ENCODE measurements at regions not wholly inside any gene's neighbourhood (a gene's known extent, or its start where the extent isn't known, plus 50 kb on each side); places are given as distances from the start of the nearest gene placed in this dataset.
A peak's percentile ranks its signal among the peaks of the same experiment; 100 is the strongest.
"Not testable (repeated sequence)": the region's sequence is repeated elsewhere in the genome, so short reads cannot be mapped to it uniquely, and the experiment has no call there.

DNA sequence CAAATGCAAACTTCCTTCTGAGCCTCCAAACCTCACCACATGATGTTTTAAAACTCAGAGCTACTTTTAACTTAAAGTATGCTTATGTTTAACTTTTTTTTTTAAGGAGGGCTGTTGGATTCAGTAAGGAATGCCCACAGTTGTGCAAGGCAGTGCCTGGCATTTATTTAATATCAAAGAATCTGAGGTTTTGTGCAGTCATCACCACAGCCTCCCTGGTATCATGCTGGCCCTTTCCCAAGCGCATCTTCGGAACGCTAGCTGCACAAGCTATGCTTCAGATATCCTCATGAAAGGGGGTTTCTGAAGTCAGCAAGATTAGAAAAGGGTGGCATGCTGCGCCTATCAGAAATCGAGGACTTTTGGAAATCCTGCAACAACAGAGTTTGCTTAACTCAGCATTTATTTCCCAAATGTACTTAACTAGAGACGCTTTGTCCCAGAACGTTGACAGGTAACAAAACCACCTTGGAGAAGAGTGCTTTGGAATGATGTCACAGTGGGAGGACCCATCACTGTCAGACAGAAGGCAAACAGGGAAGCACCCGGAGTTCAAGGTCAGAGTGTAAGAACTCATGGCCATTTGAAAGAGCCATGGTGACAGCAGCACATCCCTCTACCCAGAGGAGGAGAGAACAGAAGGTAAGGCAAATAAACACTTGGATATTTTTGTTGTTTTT lies 120.2 kb upstream of the IGF1R start:
- no peak for DNase-seq

DNA sequence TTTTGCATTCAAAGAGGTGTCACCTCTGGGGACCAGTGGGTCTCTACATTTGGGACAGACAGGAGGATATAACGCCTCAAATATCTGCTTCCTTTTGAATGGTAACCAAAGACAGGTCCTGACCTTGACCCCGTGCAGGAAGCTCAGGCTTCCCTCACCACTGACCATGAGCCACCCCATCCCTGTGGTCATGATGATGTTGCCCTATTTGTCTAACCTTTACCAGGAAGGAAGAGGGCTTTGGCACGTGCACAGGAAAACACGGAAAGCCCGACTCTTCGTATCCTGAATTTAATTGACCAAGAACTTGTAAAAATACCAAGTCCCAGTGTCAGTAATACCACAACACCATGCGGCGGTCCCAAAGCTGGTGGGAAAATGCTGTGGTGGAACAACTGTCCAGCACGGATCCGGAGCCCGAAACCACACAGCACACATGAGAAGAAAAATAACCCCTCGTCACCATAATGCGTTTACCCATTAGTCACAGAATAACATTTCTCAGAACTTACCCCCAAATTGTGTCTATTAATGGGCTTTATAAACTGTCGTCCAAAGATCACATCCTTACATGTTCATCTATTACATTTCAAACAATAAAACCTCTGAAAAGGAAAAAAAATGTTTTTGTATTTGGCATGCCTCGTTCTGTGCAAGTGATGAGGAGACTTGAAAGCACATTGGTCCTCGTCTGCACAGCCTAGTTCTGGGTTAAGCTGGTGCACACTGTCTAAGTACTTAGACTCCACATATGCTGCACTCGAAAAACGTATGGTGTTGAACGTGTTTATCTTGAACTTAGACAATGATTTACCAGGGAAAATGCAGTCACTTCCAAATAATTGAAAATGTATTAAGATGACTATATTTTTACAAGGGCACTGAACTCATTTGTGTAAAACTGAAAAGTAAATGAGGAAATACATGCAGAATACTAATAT lies 118.9 kb upstream of the IGF1R start:
- DNase-seq = no peak

DNA sequence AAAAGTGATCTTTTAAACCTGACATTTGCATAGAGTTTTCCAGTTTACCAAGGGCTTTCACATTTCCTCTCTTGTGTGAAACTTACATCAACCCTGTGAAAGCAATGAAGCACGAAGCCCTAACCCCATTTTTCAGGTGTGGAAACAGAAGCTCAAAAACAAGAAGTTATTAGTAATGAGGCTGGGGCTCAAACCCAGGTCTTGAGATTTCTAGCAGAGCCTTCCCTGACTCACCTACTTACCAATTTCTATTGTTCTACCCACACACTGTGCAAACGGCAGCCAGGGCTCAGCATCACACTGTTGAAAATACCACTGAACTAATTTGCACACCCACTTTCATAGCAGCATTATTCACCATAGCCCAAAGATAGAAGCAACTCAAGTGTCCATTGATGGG lies 117.8 kb upstream of the IGF1R start:
- no peak for DNase-seq

DNA sequence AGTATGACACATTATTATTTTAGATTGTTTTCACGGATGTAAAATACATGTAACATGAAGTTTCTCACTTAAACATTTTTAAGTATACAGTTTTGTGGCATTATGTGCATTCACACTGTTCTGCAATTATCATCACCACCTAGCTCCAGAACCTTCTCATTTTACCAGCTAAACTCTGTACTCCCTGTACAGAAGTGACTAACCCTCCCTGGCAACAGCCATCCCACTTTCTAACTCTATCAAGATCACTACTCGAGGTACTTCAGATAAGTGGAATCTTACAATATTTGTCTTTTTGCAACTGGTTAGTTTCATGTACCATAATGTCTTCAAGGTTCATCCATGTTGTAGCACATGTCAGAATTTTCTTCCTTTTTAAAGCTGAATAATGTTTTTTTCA lies 116.3 kb upstream of the IGF1R start:
- DNase-seq = no peak

DNA sequence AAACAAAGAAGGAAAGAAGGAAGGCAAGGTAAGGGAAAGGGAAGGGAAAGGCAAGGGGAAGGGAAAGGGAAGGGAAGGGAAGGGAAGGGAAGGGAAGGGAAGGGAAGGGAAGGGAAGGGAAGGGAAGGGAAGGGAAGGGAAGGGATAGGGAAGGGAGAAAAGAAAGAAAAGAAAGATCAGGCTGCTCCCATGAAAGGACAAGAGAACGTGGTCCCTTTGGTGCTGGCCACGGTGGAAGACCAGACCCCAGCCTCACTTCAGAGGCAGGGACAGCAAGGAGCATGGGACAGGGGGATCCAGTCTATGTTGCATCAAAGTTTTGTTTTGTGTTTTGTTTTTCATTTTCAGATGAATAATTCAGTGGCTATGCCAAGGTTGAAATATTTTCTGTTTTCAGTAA lies 111.4 kb upstream of the IGF1R start:
- no peak for DNase-seq

DNA sequence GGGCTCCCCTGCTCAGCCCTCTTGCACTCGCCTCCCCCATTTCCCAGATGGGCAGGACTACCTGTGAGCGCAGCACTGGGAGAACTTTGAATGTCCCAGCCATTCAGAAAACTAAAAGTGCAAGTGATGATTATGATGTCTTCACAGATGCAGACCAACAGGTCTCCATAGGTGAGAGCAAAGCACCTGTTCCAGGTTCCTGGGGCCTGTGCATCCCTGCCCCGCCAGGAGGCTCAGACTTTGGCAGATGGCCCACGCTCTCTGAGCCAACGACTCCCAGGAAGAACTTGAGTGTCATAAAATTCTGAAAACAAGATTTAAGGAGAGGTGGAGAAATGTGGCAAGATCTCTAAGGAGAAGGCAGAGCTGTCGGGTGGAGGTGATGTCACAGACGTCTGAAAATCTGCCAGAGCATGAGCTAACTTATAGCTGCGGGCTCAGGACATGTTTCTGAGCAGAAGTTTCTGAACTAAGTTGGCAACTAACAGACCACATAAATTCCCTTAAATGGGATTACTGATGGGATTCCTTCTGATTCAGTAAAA lies 110.8 kb upstream of the IGF1R start:
- no peak for DNase-seq

DNA sequence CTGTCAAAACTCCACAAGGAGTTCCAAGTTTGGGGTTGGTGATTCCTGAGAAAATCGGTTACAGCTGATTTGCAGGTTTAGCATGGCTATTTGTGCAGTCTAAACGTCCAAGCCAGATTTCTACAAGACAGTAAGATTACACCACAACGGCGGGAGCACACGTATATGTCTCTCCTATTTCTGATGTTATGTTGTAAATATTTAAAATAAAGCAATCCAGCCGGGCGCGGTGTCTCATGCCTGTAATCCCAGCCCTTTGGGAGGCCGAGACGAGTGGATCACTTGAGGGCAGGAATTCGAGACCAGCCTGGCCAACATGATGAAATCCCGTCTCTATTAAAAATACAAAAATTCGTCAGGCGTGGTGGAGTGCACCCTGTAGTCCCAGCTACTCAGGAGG lies 106.8 kb upstream of the IGF1R start:
- no peak for DNase-seq

DNA sequence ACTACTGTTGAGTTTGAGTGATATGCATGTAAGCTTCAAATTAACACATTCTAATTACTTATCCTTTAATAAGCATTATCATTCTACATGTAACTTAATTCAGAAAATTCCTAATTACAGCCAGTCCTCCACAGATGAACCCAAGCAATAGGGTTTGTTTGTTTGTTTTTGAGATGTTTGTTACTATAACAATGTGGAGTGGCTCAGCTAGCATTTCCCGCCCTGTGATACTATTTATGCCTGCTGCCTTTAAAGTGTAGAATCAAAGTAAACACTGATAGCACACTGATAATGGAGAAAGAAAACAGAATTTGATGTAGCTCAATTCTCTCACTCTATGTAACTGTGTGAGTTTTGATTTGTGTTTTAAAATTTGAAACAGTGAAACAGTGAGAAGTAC lies 105.1 kb upstream of the IGF1R start:
- no peak for DNase-seq

DNA sequence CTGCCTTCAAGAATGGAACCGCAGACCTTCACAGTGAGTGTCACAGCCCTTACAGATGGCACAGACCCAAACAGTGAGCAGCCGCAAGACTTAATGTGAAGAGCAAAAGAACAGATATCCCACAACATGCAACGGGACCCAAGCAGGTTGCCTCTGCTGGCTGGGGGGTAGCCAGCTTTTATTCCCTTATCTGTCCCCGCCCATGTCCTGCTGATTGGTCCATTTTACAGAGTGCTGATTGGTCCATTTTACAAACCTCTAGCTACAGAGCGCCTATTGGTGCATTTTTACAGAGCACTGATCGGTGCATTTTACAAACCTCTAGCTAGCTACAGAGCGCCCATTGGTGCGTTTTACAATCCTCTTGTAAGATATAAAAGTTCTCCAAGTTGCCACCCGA lies 102.0 kb upstream of the IGF1R start:
- no peak for DNase-seq

DNA sequence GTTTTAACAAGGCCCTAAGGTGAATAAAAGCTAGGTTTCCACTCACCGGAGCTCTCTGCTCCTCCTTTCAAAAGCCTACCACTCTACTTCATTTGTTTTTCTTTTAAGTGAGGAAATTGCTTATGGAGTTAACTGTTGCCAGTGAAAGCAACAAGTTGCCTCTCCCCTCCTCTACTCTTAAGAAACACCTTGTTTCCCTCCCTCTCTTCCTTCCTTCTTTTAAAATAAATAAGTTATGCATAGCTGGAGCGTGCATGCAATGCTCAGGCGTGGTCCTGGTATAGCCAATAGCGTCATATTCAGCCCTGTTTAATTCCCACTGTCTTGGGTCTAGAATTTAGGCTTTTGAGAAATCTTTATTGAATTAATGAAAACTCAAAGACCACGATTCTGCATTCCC lies 101.1 kb upstream of the IGF1R start:
- no peak for DNase-seq

DNA sequence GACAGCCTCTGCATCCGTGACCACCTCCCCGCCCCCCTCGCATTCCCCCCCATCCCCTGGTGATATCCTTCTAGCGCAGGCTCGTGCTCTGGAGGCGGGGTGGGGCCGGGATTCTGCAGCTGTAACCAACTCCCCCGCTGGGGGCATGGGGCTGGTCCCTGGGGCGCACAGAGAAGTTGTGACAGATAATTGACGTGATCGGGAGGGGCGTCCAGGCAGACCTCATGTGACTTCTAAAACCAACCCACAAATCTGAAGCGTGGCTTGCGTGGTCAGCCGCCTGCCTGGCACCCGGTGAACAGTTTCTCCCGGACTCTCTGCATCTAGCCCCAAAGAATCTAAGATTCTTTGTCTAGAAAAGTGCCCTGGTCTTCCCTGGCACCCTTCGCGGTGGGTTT lies 100.6 kb upstream of the IGF1R start:
- DNase-seq = peak; percentile 4

DNA sequence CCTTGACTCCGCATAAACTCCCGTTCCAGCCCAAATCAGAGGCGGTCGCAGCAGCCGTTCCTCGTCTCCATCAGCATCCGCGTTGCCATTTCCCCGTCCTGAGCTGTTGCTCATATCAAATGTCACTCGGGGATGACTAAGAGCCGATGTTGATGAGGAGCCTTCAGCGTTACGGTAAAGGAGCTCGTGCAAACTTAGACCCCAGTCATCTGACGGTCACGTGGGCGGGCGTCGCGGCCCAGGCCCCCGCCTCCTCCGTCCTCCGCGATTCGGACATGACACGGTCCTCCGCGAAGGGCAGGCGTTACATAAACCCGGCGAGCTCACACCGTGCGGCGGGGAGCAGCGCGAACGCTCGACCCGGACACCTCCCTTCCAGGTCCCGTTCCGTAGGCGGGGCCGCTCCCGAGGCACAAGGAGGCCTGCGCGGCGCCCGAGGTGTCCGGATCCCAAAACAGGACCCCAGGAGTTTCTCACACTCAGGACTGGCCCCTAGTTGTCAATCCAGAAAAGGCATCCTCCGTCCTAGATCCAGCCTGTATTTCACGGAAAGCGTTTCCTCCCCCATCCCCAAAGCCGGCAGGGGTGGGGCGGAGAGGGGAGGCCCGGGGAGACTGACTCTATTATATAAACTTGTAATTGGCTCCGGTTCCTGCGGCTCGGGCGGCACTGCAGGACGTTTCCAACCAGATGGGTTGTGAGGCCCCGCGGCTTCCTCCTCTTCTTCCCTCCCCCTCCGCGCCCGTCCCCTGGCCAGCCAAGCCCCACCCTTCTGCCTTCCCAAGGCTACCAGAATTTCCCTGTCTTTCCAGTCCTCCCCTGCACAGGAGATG lies 100.0 kb upstream of the IGF1R start:
- peak; percentile 65 for DNase-seq

DNA sequence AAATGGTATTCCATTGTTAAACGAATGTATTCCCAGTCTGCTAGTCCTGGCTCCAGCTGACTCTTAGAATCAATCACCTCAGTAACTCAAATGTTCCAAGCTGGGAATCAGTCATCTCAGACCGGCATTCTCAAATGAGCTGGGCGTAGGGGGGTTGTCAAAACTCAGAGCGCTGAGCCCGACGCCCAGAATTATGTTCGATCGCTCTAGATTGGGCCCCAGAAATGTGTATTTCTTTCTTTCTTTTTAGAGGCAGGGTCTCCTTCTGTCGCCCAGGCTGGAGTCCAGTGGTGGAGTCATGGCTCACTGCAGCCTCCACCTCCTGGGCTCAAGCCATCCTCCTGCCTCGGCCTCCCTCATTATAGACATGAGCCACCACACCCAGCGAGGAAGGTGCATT lies 99.3 kb upstream of the IGF1R start:
- no peak for DNase-seq

DNA sequence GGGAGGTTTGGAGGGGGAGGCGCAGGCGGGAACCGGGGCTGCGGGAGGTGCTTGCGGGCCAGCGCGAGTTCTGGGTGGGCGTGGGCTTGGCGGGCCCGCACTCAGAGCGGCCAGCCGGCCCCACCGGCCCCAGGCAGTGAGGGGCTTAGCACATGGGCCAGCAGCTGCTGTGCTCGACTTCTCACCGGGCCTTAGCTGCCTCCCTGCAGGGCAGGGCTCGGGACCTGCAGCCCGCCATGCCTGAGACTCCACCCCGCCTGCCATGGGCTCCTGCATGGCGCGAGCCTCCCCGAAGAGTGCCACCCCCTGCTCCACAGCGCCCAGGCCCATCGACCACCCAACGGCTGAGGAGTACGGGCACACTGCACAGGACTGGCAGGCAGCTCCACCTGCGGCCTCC lies 98.6 kb upstream of the IGF1R start:
- DNase-seq = no peak

DNA sequence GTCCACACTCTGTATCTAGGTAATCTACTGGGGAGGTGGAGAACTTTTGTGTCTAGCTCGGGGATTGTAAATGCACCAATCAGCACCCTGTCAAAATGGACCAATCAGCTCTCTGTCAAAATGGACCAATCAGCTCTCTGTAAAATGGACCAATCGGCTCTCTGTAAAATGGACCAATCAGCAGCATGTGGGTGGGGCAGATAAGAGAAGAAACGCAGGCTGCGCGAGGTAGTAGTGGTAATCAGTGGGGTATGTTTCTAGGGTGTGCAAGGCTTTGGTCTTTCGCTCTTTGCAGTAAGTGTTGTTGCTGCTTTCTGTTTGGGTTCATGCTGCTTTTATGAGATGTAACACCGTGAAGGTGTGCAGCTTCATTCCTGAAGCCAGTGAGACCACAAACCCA lies 98.0 kb upstream of the IGF1R start:
- not testable (repeated sequence) for DNase-seq

DNA sequence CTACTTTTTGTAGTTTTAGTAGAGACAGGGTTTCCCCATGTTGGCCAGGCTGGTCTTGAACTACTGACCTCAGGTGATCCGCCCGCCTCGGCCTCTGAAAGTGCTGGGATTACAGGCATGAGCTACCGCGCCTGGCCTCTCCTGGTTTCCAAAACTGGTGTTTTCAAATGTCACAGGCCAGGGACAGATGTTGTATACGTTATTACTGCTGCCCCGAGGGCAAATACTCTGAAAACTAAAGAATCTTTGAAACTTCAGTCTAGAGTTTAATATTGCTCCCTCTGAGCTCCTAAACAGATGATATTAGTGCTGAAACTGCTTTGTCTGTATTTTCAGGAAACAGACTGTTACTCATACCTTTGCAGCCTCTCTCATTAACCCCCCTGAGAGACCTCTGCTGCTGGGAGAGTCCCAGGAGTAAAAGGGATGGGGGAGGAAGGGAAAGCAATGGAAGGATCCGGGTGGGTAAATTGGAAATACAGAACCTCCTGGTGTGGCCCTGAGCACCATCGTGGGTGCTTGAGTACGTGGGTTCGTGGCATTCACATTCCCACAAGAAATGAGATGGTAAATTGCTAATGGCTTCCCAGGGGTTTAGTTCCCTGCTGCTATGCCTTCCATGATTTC lies 96.3 kb upstream of the IGF1R start:
- DNase-seq = no peak

DNA sequence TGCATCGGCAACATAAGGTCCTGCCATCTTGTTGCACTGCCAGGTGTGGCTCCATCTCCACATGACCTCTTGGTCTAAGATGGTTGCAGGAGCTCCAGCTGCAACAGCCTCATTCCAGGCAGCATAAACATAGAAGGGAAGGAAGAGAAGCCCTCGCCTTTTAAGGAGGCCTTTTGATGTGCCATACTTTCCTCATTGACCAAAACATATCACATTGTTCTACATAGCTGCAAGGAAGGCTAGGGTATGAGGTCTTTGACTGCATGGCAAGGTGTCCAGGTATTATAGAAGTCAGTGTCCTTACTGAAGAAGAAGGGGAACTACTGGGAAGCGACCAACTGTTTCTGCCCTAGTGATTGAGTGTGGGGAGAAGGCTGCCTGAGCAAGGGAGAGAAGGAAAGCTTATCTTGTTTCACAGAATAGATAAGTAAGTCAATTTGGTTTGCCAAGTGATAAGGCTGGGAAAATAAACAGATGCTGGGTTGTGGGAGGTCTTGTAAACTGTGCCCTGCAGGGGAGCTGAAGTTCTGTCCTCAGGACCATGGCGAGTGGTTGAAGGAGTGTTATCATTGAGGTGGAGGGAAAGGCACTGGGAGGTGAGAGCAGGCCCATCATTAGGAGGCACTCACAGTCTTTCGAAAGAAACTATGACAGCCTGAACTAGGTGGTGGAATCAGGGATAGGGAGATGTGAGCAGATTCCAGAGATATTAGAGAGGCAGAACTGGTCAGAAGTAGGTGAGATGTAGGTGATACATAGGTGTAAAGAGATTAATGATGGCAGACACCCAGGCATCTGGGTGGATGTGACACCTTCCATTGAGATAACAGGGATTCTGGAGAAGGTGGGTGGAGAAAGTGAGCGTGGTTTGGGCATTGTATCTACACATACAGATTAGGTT lies 93.8 kb upstream of the IGF1R start:
- DNase-seq = no peak

DNA sequence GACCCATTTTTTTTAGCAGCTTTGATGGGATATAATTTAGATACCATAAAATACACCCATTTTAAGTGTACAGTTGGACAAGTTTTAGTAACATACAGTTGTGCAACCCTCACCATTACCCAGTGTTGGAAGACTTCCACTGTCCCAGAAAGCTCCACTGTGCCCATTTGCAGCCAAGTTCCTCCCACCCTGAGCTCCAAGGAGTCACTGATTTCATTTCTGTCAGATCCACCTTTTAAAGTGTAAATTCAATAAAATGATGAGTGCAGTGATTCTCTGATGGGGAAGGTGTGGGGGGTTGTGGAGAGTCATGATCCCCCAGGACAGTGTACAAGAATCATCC lies 93.2 kb upstream of the IGF1R start:
- no peak for DNase-seq

DNA sequence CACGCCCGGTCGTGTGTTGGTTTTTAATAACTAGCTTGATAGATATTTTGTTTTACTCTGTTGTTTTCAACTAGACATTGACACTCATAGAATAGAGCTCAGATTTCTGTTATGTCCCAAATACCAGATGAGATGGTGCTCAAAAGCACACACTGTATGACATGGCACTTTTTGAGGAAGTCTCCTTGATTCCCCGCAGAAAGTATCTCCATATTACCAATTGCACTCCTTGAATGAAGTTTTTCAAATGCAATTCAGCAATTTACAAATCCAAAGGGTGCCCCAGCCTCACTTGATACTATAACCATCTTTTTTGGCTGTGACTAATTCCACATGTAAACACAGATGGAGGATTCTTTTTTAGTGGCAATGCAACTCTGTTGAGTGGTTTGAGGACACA lies 92.0 kb upstream of the IGF1R start:
- no peak for DNase-seq

DNA sequence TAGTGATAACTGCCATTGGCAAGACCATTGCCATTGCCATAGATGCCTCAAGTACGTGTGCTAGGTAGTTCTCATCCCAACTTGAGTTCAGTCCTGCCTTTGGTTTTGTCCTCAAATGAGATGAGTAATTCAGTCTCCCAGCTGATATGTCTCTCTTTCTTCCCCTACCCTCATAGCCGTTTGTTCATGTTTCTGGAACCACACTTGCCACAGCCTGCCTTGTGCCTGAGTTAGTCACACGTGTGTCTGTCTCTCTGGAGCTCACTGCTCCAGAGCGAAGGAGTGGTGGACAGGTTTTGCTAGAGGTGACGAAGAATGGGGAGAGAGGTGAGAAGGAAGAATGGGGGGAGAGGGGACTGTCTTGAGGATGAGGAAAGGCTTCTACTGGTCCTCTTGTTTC lies 88.0 kb upstream of the IGF1R start:
- DNase-seq = no peak

DNA sequence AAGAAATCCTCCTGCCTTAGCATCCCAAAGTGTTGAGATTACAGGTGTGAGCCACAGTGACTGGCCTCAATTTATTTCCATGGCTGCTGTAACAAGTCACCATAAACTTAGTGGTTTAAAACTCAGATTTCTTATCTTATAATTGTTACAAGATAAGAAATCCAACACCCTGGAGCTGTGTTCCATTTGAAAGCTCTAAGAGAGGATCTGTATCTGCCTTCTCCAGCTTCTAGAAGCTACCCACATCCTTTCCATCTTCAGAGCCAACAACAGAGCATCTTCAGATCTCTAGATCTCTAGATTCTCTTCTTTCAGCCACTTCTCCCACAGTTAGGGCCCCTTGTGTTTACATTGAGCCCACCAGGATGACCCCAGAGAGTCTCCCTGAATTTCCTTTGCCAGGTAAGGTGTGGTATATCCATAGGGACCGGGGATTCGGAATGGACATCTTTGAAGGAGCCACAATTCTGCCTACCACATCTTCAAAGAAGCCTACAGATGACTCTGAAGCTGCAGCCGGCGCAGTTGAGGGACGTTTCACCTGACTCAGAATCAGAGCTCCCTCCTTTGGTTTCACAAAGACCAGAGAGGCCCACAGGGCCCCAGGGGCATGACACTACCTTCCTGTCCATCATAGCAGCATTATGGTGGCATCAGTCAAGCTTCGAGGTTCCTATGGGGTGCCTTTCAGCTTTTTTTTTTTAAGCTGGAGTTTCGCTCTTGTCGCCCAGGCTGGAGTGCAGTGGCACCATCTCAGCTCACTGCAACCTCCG lies 87.0 kb upstream of the IGF1R start:
- no peak for DNase-seq

Measured in stimulated activated CD4-positive, alpha-beta T cell treated with anti-CD3 and anti-CD28 coated beads, Interleukin-4, amount 100 ng/mL, for 24 hours (primary cell).